ENCODE measurements at regions not wholly inside any gene's neighbourhood (a gene's known extent, or its start where the extent isn't known, plus 50 kb on each side); places are given as distances from the start of the nearest gene placed in this dataset.

DNA sequence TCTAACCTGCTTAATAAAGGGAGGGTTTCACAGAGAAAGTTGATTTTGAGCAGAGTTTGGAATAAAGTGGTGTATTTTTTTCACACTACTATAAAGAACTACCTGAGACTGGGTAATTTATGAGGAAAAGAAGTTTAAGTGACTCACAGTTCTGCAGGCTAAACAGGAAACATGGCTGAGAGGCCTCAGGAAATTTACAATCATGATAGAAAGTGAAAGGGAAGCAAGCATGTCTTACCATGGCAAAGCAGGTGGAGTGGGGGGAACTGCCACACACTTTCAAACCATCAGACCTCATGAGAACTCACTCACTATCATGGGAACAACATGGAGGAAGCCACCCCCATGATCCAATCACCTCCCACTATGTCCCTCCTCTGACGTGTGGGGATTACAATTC, 546.7 kb downstream of the EPHA4 start:
- TF ChIP-seq, protein P1, sequence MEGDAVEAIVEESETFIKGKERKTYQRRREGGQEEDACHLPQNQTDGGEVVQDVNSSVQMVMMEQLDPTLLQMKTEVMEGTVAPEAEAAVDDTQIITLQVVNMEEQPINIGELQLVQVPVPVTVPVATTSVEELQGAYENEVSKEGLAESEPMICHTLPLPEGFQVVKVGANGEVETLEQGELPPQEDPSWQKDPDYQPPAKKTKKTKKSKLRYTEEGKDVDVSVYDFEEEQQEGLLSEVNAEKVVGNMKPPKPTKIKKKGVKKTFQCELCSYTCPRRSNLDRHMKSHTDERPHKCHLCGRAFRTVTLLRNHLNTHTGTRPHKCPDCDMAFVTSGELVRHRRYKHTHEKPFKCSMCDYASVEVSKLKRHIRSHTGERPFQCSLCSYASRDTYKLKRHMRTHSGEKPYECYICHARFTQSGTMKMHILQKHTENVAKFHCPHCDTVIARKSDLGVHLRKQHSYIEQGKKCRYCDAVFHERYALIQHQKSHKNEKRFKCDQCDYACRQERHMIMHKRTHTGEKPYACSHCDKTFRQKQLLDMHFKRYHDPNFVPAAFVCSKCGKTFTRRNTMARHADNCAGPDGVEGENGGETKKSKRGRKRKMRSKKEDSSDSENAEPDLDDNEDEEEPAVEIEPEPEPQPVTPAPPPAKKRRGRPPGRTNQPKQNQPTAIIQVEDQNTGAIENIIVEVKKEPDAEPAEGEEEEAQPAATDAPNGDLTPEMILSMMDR (conservative IDR thresholded peaks at IDR 0.05; ENCODE audit: low read length) = no peak
- TF ChIP-seq EZH2phosphoT487 (IDR thresholded peaks at IDR 0.05; ENCODE audit: borderline replicate concordance) = no peak

Data from Loucy (cell line).